ENCODE measurements at regions not wholly inside any gene's neighbourhood (a gene's known extent, or its start where the extent isn't known, plus 50 kb on each side); places are given as distances from the start of the nearest gene placed in this dataset.
"Not testable (repeated sequence)": the region's sequence is repeated elsewhere in the genome, so short reads cannot be mapped to it uniquely, and the experiment has no call there.

DNA sequence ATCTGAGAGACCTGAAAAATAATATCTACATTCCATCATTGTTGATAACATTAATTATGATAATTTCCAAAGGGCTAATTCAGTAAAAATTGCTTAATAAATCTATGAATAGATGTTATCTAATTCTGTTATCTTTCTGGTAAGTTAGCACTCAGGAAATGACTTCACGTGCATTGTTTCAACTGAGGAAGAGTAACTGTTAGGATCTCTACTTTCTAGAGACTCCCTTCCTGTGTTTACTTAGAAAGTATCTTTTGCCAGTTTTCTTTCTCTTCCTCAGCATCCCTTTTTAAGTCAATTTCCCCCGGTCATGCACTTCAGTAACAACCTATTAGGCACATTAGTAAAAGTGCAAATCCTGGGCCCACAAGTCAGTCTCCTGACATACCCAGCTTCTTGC, 231.1 kb upstream of the NOTCH2NLA start:
- TF ChIP-seq, protein P1, sequence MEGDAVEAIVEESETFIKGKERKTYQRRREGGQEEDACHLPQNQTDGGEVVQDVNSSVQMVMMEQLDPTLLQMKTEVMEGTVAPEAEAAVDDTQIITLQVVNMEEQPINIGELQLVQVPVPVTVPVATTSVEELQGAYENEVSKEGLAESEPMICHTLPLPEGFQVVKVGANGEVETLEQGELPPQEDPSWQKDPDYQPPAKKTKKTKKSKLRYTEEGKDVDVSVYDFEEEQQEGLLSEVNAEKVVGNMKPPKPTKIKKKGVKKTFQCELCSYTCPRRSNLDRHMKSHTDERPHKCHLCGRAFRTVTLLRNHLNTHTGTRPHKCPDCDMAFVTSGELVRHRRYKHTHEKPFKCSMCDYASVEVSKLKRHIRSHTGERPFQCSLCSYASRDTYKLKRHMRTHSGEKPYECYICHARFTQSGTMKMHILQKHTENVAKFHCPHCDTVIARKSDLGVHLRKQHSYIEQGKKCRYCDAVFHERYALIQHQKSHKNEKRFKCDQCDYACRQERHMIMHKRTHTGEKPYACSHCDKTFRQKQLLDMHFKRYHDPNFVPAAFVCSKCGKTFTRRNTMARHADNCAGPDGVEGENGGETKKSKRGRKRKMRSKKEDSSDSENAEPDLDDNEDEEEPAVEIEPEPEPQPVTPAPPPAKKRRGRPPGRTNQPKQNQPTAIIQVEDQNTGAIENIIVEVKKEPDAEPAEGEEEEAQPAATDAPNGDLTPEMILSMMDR (IDR thresholded peaks at IDR 0.05) = not testable (repeated sequence)
- not testable (repeated sequence) for TF ChIP-seq POLR2A (IDR thresholded peaks at IDR 0.05)

Data from tibial nerve (tissue), 3 donors.